ENCODE measurements at regions not wholly inside any gene's neighbourhood (a gene's known extent, or its start where the extent isn't known, plus 50 kb on each side); places are given as distances from the start of the nearest gene placed in this dataset.

DNA sequence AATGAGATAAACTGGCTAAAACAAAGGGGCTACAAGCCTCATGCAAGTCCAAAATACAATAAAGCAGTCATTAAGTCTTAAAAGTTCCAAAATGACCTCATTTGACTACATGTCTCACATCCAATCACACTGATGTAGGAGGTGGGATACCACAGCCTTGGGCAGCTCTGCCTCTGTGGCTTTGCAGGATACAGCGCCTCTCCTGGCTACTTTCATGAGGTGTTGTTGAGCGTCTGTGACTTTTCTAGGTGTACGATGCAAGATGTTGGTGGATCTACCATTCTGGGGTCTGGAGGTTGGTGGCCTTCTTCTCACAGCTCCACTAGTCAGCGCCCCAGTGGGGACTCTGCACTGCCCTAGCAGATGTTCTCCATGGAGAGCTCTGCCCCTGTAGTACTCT, 944.9 kb downstream of the TECRL start:
- dilution Hi-C loops (cut with HindIII; ENCODE audit: low sequenced_read_pairs, unreplicated experiment) = no loop called here
- CTCF ChIA-PET = no interaction called here
- no peak overlapping the region for H3K4me2 ChIP-seq (ENCODE audit: low read depth, low read length)

More for the DNA sequence above, 944.9 kb downstream of the TECRL start:
- H3K36me3 ChIP-seq (ENCODE audit: control insufficient read depth, insufficient read depth, low read length) = no peaks in the 10 kb centered on the region
- POLR2A ChIA-PET (ENCODE audit: unreplicated experiment) = no interaction called here
- H4K5ac ChIP-seq (ENCODE audit: low read depth, low read length) = no peak overlapping the region
- WGBS, 2 experiments (ENCODE audit: extremely low coverage in 2 of 2, insufficient read length in 1 of 2) = 50% methylated on average over 2 of the region's 4 CpGs; no CpG with 5 or more reads in 1 of the 2 experiments
- H3K27me3 ChIP-seq (ENCODE audit: control insufficient read depth, insufficient read depth, low read length) = no peaks in the 10 kb centered on the region
- no peak overlapping the region for H3K23ac ChIP-seq (ENCODE audit: low read depth, low read length)
- no peak overlapping the region for H3K4me3 ChIP-seq (ENCODE audit: insufficient read depth, low read depth, low read length)
- H3K18ac ChIP-seq (ENCODE audit: low read depth, low read length) = no peak overlapping the region
- H2BK20ac ChIP-seq (ENCODE audit: low read depth, low read length) = no peak overlapping the region
- H3K9me3 ChIP-seq (ENCODE audit: control insufficient read depth, insufficient read depth, low read length) = peaks cover 10% of the 10 kb centered on the region
- no peak overlapping the region for H2BK120ac ChIP-seq (ENCODE audit: low read depth, low read length)
- in situ Hi-C loops (cut with MboI; ENCODE audit: low sequenced_read_pairs) (no loop called here), intact Hi-C loops (cut with micrococcal nuclease) (no loop called here)
- no peak overlapping the region for H2AK9ac ChIP-seq (replicated peaks; ENCODE audit: low read depth, low read length, poor library complexity)
- no peak overlapping the region for H4K91ac ChIP-seq (ENCODE audit: insufficient read depth, low read depth, low read length)
- no peak overlapping the region for H2BK15ac ChIP-seq (ENCODE audit: low read depth, low read length)
- H3K14ac ChIP-seq (replicated peaks; ENCODE audit: low read depth, low read length) = no peak overlapping the region
- no peak overlapping the region for H2BK5ac ChIP-seq (ENCODE audit: low read depth, low read length, poor library complexity, severe bottlenecking)
- TF ChIP-seq NFE2L2 (IDR thresholded peaks at IDR 0.05; ENCODE audit: low read depth, low read length) (no peak), FOS (IDR thresholded peaks at IDR 0.05; ENCODE audit: low read depth, low read length) (no peak), MXI1 (IDR thresholded peaks at IDR 0.05; ENCODE audit: borderline replicate concordance, low read depth, low read length) (no peak), MAFK (IDR thresholded peaks at IDR 0.05; ENCODE audit: low read depth, low read length) (no peak), BHLHE40 (IDR thresholded peaks at IDR 0.05; ENCODE audit: low read depth, low read length) (no peak), RFX5 (IDR thresholded peaks at IDR 0.05; ENCODE audit: low read depth, low read length) (no peak), CHD1 (IDR thresholded peaks at IDR 0.05; ENCODE audit: low read depth, low read length) (no peak), RAD21 (IDR thresholded peaks at IDR 0.05; ENCODE audit: low read length) (no peak), RCOR1 (IDR thresholded peaks at IDR 0.05; ENCODE audit: insufficient replicate concordance, low read length) (no peak), MAZ (IDR thresholded peaks at IDR 0.05; ENCODE audit: borderline replicate concordance, low read depth, low read length) (no peak), SMC3 (IDR thresholded peaks at IDR 0.05; ENCODE audit: low read depth, low read length) (no peak), POLR2A (IDR thresholded peaks at IDR 0.05; ENCODE audit: low read depth, low read length) (no peak), CEBPB (IDR thresholded peaks at IDR 0.05; ENCODE audit: low read depth, low read length) (no peak)
- TF ChIP-seq, protein P1, sequence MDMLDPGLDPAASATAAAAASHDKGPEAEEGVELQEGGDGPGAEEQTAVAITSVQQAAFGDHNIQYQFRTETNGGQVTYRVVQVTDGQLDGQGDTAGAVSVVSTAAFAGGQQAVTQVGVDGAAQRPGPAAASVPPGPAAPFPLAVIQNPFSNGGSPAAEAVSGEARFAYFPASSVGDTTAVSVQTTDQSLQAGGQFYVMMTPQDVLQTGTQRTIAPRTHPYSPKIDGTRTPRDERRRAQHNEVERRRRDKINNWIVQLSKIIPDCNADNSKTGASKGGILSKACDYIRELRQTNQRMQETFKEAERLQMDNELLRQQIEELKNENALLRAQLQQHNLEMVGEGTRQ (IDR thresholded peaks at IDR 0.05; ENCODE audit: low read depth, low read length) = no peak
- TF ChIP-seq, protein P2, sequence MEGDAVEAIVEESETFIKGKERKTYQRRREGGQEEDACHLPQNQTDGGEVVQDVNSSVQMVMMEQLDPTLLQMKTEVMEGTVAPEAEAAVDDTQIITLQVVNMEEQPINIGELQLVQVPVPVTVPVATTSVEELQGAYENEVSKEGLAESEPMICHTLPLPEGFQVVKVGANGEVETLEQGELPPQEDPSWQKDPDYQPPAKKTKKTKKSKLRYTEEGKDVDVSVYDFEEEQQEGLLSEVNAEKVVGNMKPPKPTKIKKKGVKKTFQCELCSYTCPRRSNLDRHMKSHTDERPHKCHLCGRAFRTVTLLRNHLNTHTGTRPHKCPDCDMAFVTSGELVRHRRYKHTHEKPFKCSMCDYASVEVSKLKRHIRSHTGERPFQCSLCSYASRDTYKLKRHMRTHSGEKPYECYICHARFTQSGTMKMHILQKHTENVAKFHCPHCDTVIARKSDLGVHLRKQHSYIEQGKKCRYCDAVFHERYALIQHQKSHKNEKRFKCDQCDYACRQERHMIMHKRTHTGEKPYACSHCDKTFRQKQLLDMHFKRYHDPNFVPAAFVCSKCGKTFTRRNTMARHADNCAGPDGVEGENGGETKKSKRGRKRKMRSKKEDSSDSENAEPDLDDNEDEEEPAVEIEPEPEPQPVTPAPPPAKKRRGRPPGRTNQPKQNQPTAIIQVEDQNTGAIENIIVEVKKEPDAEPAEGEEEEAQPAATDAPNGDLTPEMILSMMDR (conservative IDR thresholded peaks at IDR 0.05; ENCODE audit: low read depth, low read length) = no peak
- TF ChIP-seq, protein P3, sequence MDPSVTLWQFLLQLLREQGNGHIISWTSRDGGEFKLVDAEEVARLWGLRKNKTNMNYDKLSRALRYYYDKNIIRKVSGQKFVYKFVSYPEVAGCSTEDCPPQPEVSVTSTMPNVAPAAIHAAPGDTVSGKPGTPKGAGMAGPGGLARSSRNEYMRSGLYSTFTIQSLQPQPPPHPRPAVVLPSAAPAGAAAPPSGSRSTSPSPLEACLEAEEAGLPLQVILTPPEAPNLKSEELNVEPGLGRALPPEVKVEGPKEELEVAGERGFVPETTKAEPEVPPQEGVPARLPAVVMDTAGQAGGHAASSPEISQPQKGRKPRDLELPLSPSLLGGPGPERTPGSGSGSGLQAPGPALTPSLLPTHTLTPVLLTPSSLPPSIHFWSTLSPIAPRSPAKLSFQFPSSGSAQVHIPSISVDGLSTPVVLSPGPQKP (IDR thresholded peaks at IDR 0.05; ENCODE audit: borderline replicate concordance, low read depth, low read length) = no peak
- H3K27ac ChIP-seq (ENCODE audit: insufficient read depth, low read length) = no peak overlapping the region
- no peaks in the 10 kb centered on the region for H4K20me1 ChIP-seq (ENCODE audit: insufficient read depth, low read length)
- ATAC-seq (ENCODE audit: low read depth) (no peak), DNase-seq (no peak)
- no peak overlapping the region for H2AK5ac ChIP-seq (ENCODE audit: low read depth, low read length)
- no peak overlapping the region for H3K56ac ChIP-seq (ENCODE audit: extremely low read depth, insufficient read depth, low read length)
- H2AFZ ChIP-seq (replicated peaks; ENCODE audit: low read length, poor library complexity) = no peak overlapping the region
- H3K4ac ChIP-seq (ENCODE audit: low read depth, low read length) = no peak overlapping the region
- no peaks in the 10 kb centered on the region for H3K79me1 ChIP-seq (ENCODE audit: low read depth in 1 of 2, low read length in 2 of 2)
- no TSS peak for BruUV-seq (replicated peaks)
- H3K4me1 ChIP-seq (ENCODE audit: control insufficient read depth, insufficient read depth, low read length) = no peaks in the 10 kb centered on the region
- no peak overlapping the region for H3K9ac ChIP-seq (ENCODE audit: low read depth, low read length)
- no peak overlapping the region for H4K8ac ChIP-seq (ENCODE audit: low read depth in 2 of 2, low read length in 2 of 2)
- no peaks in the 10 kb centered on the region for H3K9me1 ChIP-seq (ENCODE audit: insufficient read depth, low read length)

Data from IMR-90 (cell line).